ENCODE measurements at regions not wholly inside any gene's neighbourhood (a gene's known extent, or its start where the extent isn't known, plus 50 kb on each side); places are given as distances from the start of the nearest gene placed in this dataset.

DNA sequence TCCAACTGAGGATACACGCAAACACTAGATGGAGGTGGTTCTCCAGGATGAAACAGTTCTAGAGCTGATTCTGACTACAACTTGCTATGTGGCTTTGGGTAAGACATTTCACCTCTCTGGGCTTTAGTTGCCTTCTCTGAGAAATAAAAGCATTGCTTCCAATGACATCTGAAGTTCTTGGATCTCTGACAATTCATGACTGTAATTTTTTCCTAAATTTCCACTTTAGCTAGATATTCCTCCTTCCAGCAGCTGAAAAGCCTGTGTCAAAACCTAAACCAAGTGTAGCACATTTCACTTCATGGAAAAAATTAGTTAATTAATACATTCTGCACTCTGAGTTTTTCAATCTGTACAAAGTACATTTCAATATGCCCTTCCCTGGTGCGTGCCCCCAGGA, 50.0 kb upstream of the ANK3 start:
- no peak for DNase-seq
